Lower leg skin (tissue), 3 donors: ENCODE measurements at regions not wholly inside any gene's neighbourhood (a gene's known extent, or its start where the extent isn't known, plus 50 kb on each side); places are given as distances from the start of the nearest gene placed in this dataset.

ENCODE experiments used
- CTCF ChIP-seq, 3 donors: fragments of 450-650 bp; IDR thresholded peaks; one replicate each; pipeline ENCODE4 v1.5.1; 2016; ENCODE audit warnings: antibody characterized with exemption in 3 of 3, mild to moderate bottlenecking in 3 of 3, moderate library complexity in 2 of 3
- POLR2A ChIP-seq, 2 donors: fragments of 450-650 bp; IDR thresholded peaks; one replicate each; pipeline ENCODE4 v1.6.1; 2016 to 2017; ENCODE audit warnings: antibody characterized with exemption in 2 of 2, mild to moderate bottlenecking in 1 of 2, moderate library complexity in 1 of 2

- TF ChIP-seq CTCF (IDR thresholded peaks at IDR 0.05): no peak
- no peak for TF ChIP-seq POLR2A (IDR thresholded peaks at IDR 0.05)
These were observed 242.3 kb downstream of the NSG2 start for GRCh38 chr5:174287761-174288160.
